ENCODE measurements at regions not wholly inside any gene's neighbourhood (a gene's known extent, or its start where the extent isn't known, plus 50 kb on each side); places are given as distances from the start of the nearest gene placed in this dataset.

- TF ChIP-seq EZH2 (IDR thresholded peaks at IDR 0.05) (no peak), CTCF (IDR thresholded peaks at IDR 0.05) (no peak), EZH2phosphoT487 (IDR thresholded peaks at IDR 0.05) (no peak)
These were observed 266.8 kb upstream of the RAB6C start for GRCh38 chr2:129712676-129712985.

All from neural progenitor cell (in vitro differentiated cells).